IMR-90 (cell line): ENCODE measurements at regions not wholly inside any gene's neighbourhood (a gene's known extent, or its start where the extent isn't known, plus 50 kb on each side); places are given as distances from the start of the nearest gene placed in this dataset.

ENCODE experiments used
- CEBPB ChIP-seq: IDR thresholded peaks from 2 replicates; pipeline ENCODE4 v1.6.1; 2012; ENCODE audit warnings: low read depth, low read length, improper control_type of control experiment
- FOS ChIP-seq: fragments of 150-350 bp; IDR thresholded peaks from 2 replicates; pipeline ENCODE4 v1.6.1; 2016; ENCODE audit warnings: low read depth, low read length
- MAZ ChIP-seq: IDR thresholded peaks from 2 replicates; pipeline ENCODE4 v1.6.1; 2012; ENCODE audit warnings: low read depth, mild to moderate bottlenecking, low read length, improper control_type of control experiment, moderate library complexity, borderline replicate concordance
- MXI1 ChIP-seq: IDR thresholded peaks from 2 replicates; pipeline ENCODE4 v1.6.1; 2012; ENCODE audit warnings: low read depth, mild to moderate bottlenecking, low read length, moderate library complexity, borderline replicate concordance
- POLR2A ChIP-seq: IDR thresholded peaks from 2 replicates; pipeline ENCODE4 v1.6.1; 2012; ENCODE audit warnings: mild to moderate bottlenecking, low read depth, low read length
- RCOR1 ChIP-seq: IDR thresholded peaks from 2 replicates; pipeline ENCODE4 v1.6.1; 2012; ENCODE audit warnings: mild to moderate bottlenecking, low read length, improper control_type of control experiment; ENCODE audit not compliant: insufficient replicate concordance
- RFX5 ChIP-seq: IDR thresholded peaks from 2 replicates; pipeline ENCODE4 v1.8.0; 2012; ENCODE audit warnings: low read depth, mild to moderate bottlenecking, low read length, moderate library complexity
- SMC3 ChIP-seq: fragments of 150-350 bp; IDR thresholded peaks from 2 replicates; pipeline ENCODE4 v1.6.1; 2016; ENCODE audit warnings: low read depth, mild to moderate bottlenecking, antibody characterized with exemption, low read length, moderate library complexity
- TF ChIP-seq, protein P1 (sequence below): conservative IDR thresholded peaks from 2 replicates; pipeline ENCODE4 v1.5.1; 2012; ENCODE audit warnings: mild to moderate bottlenecking, low read depth, low read length, improper control_type of control experiment
- TF ChIP-seq, protein P2 (sequence below): fragments of 150-350 bp; IDR thresholded peaks from 2 replicates; pipeline ENCODE4 v1.6.1; 2016; ENCODE audit warnings: low read depth, mild to moderate bottlenecking, low read length, moderate library complexity, borderline replicate concordance

- TF ChIP-seq MAZ: no peak
- no peak for TF ChIP-seq POLR2A
- TF ChIP-seq, protein P1, sequence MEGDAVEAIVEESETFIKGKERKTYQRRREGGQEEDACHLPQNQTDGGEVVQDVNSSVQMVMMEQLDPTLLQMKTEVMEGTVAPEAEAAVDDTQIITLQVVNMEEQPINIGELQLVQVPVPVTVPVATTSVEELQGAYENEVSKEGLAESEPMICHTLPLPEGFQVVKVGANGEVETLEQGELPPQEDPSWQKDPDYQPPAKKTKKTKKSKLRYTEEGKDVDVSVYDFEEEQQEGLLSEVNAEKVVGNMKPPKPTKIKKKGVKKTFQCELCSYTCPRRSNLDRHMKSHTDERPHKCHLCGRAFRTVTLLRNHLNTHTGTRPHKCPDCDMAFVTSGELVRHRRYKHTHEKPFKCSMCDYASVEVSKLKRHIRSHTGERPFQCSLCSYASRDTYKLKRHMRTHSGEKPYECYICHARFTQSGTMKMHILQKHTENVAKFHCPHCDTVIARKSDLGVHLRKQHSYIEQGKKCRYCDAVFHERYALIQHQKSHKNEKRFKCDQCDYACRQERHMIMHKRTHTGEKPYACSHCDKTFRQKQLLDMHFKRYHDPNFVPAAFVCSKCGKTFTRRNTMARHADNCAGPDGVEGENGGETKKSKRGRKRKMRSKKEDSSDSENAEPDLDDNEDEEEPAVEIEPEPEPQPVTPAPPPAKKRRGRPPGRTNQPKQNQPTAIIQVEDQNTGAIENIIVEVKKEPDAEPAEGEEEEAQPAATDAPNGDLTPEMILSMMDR: no peak
- TF ChIP-seq FOS: no peak
- TF ChIP-seq MXI1: no peak
- TF ChIP-seq, protein P2, sequence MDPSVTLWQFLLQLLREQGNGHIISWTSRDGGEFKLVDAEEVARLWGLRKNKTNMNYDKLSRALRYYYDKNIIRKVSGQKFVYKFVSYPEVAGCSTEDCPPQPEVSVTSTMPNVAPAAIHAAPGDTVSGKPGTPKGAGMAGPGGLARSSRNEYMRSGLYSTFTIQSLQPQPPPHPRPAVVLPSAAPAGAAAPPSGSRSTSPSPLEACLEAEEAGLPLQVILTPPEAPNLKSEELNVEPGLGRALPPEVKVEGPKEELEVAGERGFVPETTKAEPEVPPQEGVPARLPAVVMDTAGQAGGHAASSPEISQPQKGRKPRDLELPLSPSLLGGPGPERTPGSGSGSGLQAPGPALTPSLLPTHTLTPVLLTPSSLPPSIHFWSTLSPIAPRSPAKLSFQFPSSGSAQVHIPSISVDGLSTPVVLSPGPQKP: no peak
- TF ChIP-seq SMC3: no peak
- no peak for TF ChIP-seq CEBPB
- no peak for TF ChIP-seq RFX5
- TF ChIP-seq RCOR1: no peak
Measured at GRCh38 chr3:151999936-152000335, 126.5 kb downstream of the SUCNR1 start.
